ENCODE measurements at regions not wholly inside any gene's neighbourhood (a gene's known extent, or its start where the extent isn't known, plus 50 kb on each side); places are given as distances from the start of the nearest gene placed in this dataset.
"Not testable (repeated sequence)": the region's sequence is repeated elsewhere in the genome, so short reads cannot be mapped to it uniquely, and the experiment has no call there.

- H3K4me2 ChIP-seq, result no peak overlapping the region
- no peaks in the 10 kb centered on the region for H3K79me2 ChIP-seq (ENCODE audit: insufficient read depth, low read depth)
- H3K9ac ChIP-seq, result no peak overlapping the region
- TF ChIP-seq CTCF (conservative IDR thresholded peaks at IDR 0.05; ENCODE audit: low read depth, low read length), result no peak
- no peak overlapping the region for H3K4me3 ChIP-seq (IDR thresholded peaks at IDR 0.05; ENCODE audit: insufficient read depth, low read depth, low read length)
- H4K20me1 ChIP-seq (ENCODE audit: insufficient read depth), result no peaks in the 10 kb centered on the region
- H3K4me1 ChIP-seq (ENCODE audit: low read depth, poor library complexity, severe bottlenecking), result peaks cover 22% of the 10 kb centered on the region
- H2AFZ ChIP-seq (ENCODE audit: low read depth), result no peak overlapping the region
- H3K36me3 ChIP-seq (ENCODE audit: insufficient read depth), result no peaks in the 10 kb centered on the region
- no peaks in the 10 kb centered on the region for H3K27me3 ChIP-seq (ENCODE audit: insufficient read depth, low read depth)
- H3K27ac ChIP-seq, result no peak overlapping the region
Observed at GRCh38 chr7:104061652-104062051, 72.2 kb upstream of the RELN start.

- H3K4me2 ChIP-seq; H3K27me3 ChIP-seq (ENCODE audit: insufficient read depth, low read depth); H3K4me3 ChIP-seq (IDR thresholded peaks at IDR 0.05; ENCODE audit: insufficient read depth, low read depth, low read length); H3K9ac ChIP-seq; H3K27ac ChIP-seq; H4K20me1 ChIP-seq (ENCODE audit: insufficient read depth); H3K36me3 ChIP-seq (ENCODE audit: insufficient read depth); H3K79me2 ChIP-seq (ENCODE audit: insufficient read depth, low read depth); H2AFZ ChIP-seq (ENCODE audit: low read depth): not testable (repeated sequence)
- H3K4me1 ChIP-seq (ENCODE audit: low read depth, poor library complexity, severe bottlenecking), result peaks cover 11% of the 10 kb centered on the region
Observed at GRCh38 chr7:104059837-104060236, 70.4 kb upstream of the RELN start.

GRCh38 chr7:104059103-104059502, 69.6 kb upstream of the RELN start:
- no peak overlapping the region for H3K9ac ChIP-seq
- no peaks in the 10 kb centered on the region for H3K79me2 ChIP-seq (ENCODE audit: insufficient read depth, low read depth)
- H4K20me1 ChIP-seq (ENCODE audit: insufficient read depth), result no peaks in the 10 kb centered on the region
- no peaks in the 10 kb centered on the region for H3K27me3 ChIP-seq (ENCODE audit: insufficient read depth, low read depth)
- TF ChIP-seq CTCF (conservative IDR thresholded peaks at IDR 0.05; ENCODE audit: low read depth, low read length), result no peak
- H3K4me1 ChIP-seq (ENCODE audit: low read depth, poor library complexity, severe bottlenecking), result peaks cover 4% of the 10 kb centered on the region
- no peak overlapping the region for H3K27ac ChIP-seq
- no peak overlapping the region for H3K4me3 ChIP-seq (IDR thresholded peaks at IDR 0.05; ENCODE audit: insufficient read depth, low read depth, low read length)
- no peak overlapping the region for H3K4me2 ChIP-seq
- no peaks in the 10 kb centered on the region for H3K36me3 ChIP-seq (ENCODE audit: insufficient read depth)
- H2AFZ ChIP-seq (ENCODE audit: low read depth), result no peak overlapping the region

GRCh38 chr7:104054362-104054761, 64.9 kb upstream of the RELN start:
- H3K27ac ChIP-seq, result no peak overlapping the region
- H3K4me2 ChIP-seq, result no peak overlapping the region
- H3K9ac ChIP-seq, result no peak overlapping the region
- no peaks in the 10 kb centered on the region for H3K27me3 ChIP-seq (ENCODE audit: insufficient read depth, low read depth)
- no peaks in the 10 kb centered on the region for H3K36me3 ChIP-seq (ENCODE audit: insufficient read depth)
- H3K4me1 ChIP-seq (ENCODE audit: low read depth, poor library complexity, severe bottlenecking), result no peaks in the 10 kb centered on the region
- no peak for TF ChIP-seq CTCF (conservative IDR thresholded peaks at IDR 0.05; ENCODE audit: low read depth, low read length)
- no peak overlapping the region for H3K4me3 ChIP-seq (IDR thresholded peaks at IDR 0.05; ENCODE audit: insufficient read depth, low read depth, low read length)
- no peak overlapping the region for H2AFZ ChIP-seq (ENCODE audit: low read depth)
- H4K20me1 ChIP-seq (ENCODE audit: insufficient read depth), result no peaks in the 10 kb centered on the region
- no peaks in the 10 kb centered on the region for H3K79me2 ChIP-seq (ENCODE audit: insufficient read depth, low read depth)

- H3K4me1 ChIP-seq (ENCODE audit: low read depth, poor library complexity, severe bottlenecking), result no peaks in the 10 kb centered on the region
- no peak overlapping the region for H3K9ac ChIP-seq
- TF ChIP-seq CTCF (conservative IDR thresholded peaks at IDR 0.05; ENCODE audit: low read depth, low read length), result no peak
- no peak overlapping the region for H3K27ac ChIP-seq
- no peak overlapping the region for H3K4me2 ChIP-seq
- H3K4me3 ChIP-seq (IDR thresholded peaks at IDR 0.05; ENCODE audit: insufficient read depth, low read depth, low read length), result no peak overlapping the region
- no peaks in the 10 kb centered on the region for H4K20me1 ChIP-seq (ENCODE audit: insufficient read depth)
- no peaks in the 10 kb centered on the region for H3K36me3 ChIP-seq (ENCODE audit: insufficient read depth)
- no peaks in the 10 kb centered on the region for H3K27me3 ChIP-seq (ENCODE audit: insufficient read depth, low read depth)
- H2AFZ ChIP-seq (ENCODE audit: low read depth), result no peak overlapping the region
- H3K79me2 ChIP-seq (ENCODE audit: insufficient read depth, low read depth), result no peaks in the 10 kb centered on the region
Observed at GRCh38 chr7:104052979-104053378, 63.5 kb upstream of the RELN start.
